ELF-1 (cell line): ENCODE measurements at regions not wholly inside any gene's neighbourhood (a gene's known extent, or its start where the extent isn't known, plus 50 kb on each side); places are given as distances from the start of the nearest gene placed in this dataset.

ENCODE experiments used
- DNase-seq: peaks from one replicate; pipeline ENCODE4 v3.0.0-alpha.2; 2016; ENCODE audit warnings: low read depth, low spot score

GRCh38 chr12:4969405-4969804 is 59.7 kb downstream of the KCNA1 start:
- DNase-seq: no peak

- no peak for DNase-seq
Observed at GRCh38 chr12:4974217-4974616, 64.5 kb downstream of the KCNA1 start.

- DNase-seq: peak; percentile 77
Observed at GRCh38 chr12:4975574-4975973, 65.9 kb downstream of the KCNA1 start.

GRCh38 chr12:4977102-4977501 is 66.6 kb upstream of the KCNA5 start:
- no peak for DNase-seq

- DNase-seq: no peak
Observed at GRCh38 chr12:4978737-4979136, 64.9 kb upstream of the KCNA5 start.

GRCh38 chr12:4979737-4980136 is 63.9 kb upstream of the KCNA5 start:
- DNase-seq: no peak

- DNase-seq: no peak
Observed at GRCh38 chr12:4984344-4984743, 59.3 kb upstream of the KCNA5 start.

GRCh38 chr12:4984971-4985370 is 58.7 kb upstream of the KCNA5 start:
- no peak for DNase-seq

GRCh38 chr12:4985820-4986219 is 57.9 kb upstream of the KCNA5 start:
- DNase-seq: no peak

- no peak for DNase-seq
Observed at GRCh38 chr12:4987076-4988046, 56.3 kb upstream of the KCNA5 start.

GRCh38 chr12:4991373-4991772 is 52.3 kb upstream of the KCNA5 start:
- no peak for DNase-seq

- no peak for DNase-seq
Observed at GRCh38 chr12:4991801-4992200, 51.9 kb upstream of the KCNA5 start.

- no peak for DNase-seq
Observed at GRCh38 chr12:4992871-4993270, 50.8 kb upstream of the KCNA5 start.
